SH-SY5Y (cell line): ENCODE measurements at regions not wholly inside any gene's neighbourhood (a gene's known extent, or its start where the extent isn't known, plus 50 kb on each side); places are given as distances from the start of the nearest gene placed in this dataset.

ENCODE experiments used
- GATA2 ChIP-seq: IDR thresholded peaks from 2 replicates; pipeline ENCODE4 v1.6.1; 2011; ENCODE audit warnings: mild to moderate bottlenecking, low read depth, low read length
- GATA3 ChIP-seq: IDR thresholded peaks from 2 replicates; pipeline ENCODE4 v1.6.1; 2011; ENCODE audit warnings: low read depth, mild to moderate bottlenecking, low read length, moderate library complexity

- TF ChIP-seq GATA2, result no peak
- TF ChIP-seq GATA3, result no peak
These were observed 95.2 kb downstream of the RASSF9 start for GRCh38 chr12:85741046-85741445.
